Dermis blood vessel endothelial cell (primary cell): ENCODE measurements at regions not wholly inside any gene's neighbourhood (a gene's known extent, or its start where the extent isn't known, plus 50 kb on each side); places are given as distances from the start of the nearest gene placed in this dataset.

Experiments
- DNase-seq: peaks from one replicate; pipeline ENCODE4 v3.0.0; 2010

DNA sequence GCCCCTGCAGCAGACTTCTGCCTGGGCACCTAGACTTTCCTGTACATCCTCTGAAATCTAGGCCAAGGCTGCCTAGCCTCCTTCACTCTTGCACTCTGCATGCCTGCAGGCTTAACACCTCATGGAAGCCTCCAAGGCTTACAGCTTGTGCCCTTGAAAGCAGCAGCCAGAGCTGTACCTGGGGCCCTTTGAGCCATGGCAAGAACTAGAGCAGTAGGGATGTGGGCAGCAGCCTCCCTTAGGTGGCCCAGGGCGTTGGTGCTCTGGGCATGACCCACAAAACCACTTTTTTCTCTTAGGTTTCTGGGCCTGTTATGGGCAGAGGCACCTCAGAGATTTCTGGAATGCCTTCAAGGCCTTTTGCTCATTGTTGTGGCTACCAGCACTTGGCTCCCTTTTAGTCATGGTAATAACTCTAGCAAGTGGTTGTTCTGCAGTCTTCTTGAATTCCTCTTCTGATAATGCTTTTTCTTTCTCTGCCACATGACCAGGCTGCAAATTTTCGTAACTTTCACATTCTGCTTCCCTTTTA is 606.2 kb downstream of the TLE4 start:
- DNase-seq = no peak

DNA sequence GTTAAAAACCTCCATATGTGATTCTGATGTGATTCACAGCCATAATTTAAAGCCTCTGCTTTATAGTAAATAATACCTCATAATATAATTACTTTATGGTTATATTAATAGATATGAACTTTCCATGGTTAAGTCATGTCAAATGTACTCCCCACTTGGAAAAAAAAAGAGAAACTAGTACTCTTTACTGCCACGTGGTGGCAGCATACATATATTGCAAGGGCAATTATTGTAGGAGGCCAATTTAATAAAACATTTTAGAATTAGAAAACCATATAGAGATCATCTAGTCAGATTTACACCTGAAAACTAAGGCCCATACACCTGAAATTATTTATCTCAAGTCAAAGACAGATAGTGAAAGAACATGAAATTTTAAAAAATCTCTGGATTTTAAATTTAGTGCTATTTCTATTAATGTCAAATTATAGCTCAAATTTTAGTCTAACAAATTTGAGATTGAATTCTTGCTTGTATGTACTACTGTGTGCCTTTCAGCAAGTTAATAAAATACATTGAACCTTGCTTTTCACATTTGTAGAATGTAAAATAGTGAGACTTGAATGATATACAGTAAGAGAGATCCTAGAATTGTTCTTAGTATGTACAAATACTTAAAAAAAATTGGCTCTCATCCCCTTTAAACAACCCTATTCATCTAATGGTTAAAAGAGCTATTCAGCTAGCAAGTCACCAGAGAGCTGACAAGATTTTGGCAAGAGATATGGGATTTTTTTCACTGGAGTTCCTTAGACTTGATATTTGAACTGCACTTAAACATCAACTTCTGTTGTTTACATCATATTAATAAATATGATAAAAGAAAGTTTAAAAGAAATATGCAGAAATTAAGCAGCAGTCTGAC is 603.8 kb downstream of the TLE4 start:
- DNase-seq = peak; percentile 64

DNA sequence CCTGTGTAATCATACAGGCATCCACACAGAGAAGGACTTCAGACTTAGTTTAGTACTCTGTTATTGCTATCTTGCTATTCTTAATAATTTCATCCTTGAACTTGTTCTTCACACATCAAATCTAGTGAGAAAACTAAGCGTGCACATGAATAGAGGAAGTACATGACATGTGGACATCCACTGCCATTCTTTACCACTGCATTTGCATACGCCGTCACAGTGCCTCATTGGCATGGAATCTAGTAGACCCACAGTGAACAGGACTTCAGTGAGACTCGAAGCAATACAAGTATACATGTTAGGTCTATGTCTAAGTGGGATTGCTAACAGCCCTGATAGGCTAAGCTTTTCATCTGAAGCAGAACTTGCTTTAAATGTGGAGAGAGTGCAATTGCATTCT is 592.1 kb downstream of the TLE4 start:
- DNase-seq = no peak

DNA sequence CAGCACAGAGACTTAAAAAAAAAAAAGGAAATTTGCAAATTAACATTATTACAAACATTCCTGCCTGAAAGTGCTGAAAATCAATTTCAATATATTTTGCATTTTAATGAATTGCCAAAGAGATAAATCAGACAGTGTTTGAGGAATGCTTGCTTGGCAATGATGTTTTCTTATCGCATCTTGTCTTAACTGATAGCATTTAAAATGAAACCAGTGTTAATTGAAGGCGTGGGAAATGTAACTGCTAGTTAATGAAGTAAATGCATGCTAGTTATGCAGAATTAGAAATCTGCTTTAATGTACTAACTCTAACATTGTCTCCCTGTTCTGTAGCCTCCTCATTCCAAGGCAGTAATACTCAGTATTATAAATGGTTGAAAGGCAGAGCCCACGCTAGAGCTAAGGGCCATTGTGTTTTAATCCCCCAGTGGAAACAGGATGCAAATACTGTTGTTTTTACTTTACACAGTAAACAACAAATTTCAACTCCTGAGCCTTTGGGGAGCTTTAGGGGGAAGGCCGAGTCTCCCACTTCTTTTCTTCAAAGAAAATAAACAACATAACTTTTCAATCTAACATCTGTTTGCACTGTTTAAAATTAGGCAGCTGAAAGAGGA is 586.9 kb downstream of the TLE4 start:
- DNase-seq = no peak

DNA sequence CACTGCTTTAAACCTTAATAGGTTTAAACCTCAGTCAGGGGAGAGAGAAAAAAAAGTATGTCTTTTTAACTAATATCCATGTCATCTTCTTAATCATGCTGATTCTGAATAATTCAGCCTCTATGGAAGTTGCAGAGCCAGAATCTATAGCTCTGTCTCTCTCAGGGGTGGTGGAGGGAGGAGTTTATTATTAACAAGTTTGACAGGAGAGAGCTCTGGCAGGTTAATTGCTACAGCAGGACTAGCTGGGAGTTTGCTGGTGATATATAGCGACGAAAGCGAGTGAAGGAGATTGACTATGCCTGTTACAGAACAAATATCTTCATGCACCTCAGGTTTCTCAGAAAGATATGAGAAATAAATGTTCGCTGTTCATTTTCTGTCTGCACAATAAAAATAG is 586.4 kb downstream of the TLE4 start:
- no peak for DNase-seq

DNA sequence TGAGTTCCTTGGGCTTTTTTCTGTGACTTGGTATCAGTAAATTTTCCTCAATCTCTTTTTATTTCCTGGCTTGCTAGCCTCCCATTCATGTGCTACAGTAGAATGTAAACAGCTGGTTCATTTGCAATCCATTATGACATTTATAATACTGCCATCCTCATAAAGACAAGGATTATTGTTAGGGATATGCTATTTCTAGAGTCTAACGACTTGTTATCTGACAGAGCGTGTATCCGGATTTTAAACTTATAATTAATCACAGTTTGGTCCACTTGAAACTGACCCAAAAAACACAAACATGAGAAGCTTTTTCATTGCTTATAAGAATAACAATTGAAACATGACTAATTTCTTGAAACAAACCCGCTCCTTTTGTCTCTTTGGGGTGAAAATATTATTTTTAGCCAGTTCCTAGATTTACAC is 585.8 kb downstream of the TLE4 start:
- DNase-seq = no peak

DNA sequence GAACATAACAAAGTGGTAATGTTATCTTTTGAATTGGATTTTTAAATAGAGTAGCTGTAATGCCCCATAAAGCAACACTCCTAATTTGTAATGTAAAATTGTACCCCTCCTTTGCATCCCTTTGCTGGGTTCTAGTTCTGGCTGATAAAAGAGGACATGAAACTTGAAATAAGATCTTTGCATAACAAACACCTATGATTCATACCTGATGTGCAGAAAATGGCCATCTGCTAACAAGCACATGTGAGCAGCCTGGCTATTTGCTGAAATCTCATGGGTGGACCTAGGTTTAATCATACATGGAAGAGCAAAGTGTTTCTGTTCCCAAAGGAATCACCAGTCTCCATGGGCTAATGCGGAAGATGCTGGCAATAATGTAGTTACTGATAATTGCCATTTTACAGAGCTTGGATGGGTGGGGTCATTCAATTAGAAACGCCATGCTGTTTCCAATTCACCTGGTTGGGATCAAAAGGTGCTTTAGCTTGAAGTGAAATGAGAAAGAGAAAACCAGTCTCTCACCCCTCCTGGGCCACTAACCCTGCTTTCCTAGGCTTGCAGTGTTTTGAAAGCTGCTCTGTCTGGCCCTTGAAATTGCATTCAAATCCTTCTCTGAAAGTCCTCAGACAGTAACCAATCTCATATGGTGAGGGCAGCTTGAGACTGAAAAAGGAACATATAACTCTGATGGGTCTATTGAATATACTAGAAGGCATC is 585.1 kb downstream of the TLE4 start:
- DNase-seq = no peak

DNA sequence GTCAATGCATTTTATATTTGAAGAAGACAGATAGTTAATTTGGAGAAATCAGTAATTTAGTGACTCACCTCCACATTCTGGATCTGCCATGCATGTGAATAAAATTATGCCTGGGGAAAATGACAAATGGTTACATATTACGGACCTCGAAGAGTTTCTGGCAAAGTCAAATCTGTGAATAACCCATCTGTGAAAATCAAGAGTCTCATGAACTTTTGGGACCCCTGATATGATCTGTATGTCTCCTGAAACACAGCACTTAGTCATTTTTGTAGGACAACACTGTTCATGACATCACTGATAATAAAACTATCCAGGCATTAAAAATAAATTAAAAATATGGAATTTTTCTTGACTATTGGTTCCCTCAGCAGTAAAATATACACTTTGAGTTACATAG is 584.5 kb downstream of the TLE4 start:
- no peak for DNase-seq

DNA sequence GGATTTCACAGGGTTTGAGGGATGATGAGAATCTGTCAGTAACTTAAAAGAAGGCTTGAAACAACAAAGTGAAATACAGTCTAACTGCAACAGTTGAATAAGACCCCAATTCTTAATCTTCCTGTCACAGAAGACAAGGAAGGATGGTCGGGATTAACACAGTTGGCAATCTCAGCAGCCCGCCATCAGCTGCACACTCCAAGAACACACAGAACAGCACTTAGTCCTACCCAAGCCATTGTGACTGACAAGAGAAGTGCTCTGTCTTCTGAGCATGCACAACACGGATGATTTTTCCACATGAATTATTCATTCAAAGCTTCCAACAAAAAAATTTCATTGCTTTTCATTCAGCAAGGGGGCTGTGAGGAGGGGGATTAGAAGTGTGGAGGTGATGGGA is 576.1 kb downstream of the TLE4 start:
- no peak for DNase-seq

DNA sequence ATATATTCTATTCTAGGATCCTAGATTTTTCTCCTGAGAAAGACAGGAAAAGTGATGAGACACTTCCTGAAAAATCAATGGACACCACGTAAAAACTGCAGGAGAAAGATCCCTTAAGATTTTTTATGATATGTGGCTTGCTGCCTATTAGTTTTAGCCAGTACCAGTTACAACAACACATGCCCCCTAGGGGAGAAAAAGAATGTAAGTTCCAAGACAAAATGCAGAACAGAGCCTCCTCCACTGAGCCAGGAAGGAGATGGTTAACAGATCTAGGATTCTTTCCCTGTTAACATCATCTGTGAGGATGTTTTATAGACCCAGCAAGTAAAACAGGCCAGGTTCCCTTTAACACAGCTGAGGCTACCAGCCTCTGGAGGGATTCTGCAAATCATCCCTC is 574.7 kb downstream of the TLE4 start:
- no peak for DNase-seq

DNA sequence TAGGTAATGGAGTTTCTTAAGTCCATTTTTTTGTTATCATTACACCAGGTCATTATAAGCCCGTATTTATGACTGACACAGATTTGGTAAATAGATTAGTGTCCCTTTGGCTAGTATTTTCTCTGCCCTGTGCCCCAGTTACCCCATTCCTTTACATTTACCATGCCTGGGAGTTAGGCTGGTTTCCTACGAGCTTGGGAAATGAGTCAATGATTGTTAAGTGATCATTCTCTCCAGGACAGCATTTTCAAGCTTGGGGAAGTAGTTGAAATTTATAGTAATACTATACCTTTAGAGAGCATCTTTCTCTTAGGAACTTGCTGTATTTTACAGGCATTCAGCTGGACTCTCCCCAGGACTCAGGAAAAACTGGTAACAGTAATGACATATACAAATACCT is 573.1 kb downstream of the TLE4 start:
- no peak for DNase-seq

DNA sequence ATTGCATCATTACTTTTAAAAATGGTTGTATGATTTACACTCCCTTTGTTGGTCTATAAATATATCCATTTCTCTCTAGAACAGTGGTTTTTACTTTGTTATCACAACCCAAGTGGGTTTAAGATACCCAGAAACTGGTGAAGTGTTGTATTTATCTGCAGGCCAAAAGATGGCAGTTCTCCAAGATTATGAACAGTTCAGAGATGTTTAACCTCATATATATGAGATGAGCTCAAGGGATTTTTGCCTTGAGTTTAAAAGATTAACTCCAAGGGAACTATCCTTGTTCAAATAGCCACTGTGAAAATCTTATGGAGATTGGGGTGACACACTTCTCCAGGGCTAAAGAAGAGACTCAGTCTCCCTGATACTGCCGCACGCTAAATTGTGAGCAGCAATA is 572.6 kb downstream of the TLE4 start:
- no peak for DNase-seq

DNA sequence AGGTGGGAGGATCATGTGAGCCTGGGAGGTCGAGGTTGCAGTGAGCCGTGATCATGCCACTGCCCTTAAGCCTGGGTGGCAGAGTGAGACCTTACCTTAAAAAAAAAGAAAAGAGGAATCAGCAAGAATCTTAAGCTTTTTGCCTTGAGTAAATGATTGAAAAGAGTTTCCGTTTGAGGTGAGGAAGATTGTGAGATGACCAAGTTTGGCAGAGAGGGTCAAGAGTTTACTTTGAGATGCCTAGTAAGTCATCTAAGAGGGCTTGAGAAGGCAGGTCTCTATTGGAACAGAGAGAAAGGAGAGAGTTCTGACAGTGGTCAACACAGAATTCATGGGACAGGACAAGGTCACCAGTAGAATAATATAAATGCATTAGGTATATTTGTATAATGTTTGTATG is 572.1 kb downstream of the TLE4 start:
- no peak for DNase-seq

DNA sequence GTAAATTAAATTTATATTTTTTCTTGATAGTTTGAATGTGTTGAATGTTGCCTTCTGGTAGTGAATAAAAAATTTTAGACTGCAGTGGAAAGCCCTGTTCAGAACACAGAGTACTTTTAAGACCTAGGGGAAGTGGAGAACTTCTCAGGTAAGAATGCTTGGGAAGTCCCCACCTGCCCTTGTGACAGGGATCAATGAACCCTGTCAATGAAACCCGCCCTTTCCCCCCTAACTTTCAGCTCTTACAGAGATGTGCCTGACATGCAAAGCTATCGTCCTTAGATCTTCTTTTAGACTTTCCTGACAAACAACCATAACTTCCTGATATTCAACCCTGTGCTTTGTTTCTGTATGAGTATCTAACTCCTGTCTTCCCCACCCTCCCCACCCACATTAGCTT is 562.7 kb downstream of the TLE4 start:
- no peak for DNase-seq

DNA sequence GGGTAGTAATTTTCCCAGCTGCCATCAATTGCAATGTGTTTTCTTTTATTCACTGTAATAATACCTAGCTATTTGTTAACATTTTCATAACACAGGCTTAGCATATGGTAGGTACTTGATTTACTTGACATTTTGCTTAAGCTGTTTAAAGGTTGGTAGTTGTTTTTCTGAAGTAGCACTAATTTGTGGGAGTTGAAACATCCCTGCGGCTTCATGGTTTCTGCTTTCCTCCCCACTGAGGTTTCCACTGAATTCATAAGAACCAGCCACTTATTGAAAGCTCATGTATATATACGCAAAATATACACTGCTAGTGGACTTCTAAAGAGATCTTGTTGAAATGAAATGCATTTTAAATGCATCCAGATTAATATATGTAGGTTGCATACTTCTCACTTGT is 559.9 kb downstream of the TLE4 start:
- DNase-seq = no peak

DNA sequence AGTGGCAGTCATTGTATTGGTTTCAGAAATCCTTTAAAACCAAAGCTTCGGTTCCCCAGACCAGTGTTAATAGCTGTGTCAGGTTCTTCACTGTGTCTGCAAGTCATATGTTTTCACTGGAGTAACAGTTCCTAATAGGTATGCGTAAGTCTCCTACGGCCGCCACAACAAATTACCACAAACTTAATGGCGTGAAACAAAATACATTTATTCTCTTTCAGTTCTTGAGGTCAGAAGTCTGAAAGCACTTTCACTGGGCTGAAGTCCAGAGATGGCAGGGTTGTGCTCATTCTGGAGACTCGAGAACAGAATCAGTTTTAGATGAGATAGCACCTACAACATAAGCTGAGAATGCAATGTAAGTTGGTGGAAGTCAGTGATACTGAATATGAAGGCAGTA is 556.2 kb downstream of the TLE4 start:
- DNase-seq = no peak

DNA sequence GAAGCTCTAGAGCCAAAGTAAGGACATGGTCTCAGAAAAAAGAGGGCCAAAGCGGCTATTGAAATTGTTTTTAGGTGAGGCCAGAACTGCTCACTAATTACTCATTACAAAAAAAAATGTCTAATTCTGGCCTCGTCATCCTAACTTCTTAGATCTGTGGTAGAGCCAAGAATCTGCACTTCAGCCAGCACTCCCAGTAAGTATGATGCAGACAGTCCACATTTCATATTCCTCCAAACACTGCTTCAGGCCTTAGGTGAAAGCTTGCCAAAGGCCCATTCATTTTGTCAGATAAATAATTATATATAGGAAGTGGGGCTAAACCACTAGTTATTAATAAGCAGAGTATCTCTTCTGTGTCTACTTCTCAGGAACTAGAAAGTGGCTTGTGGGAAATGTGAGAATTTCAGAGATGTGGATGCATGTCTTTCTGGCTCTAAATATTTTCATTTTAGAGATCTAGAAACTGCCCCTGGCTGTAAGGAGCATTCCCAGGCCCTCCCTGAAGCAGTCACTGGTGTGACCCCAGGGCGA is 554.0 kb downstream of the TLE4 start:
- DNase-seq = no peak

DNA sequence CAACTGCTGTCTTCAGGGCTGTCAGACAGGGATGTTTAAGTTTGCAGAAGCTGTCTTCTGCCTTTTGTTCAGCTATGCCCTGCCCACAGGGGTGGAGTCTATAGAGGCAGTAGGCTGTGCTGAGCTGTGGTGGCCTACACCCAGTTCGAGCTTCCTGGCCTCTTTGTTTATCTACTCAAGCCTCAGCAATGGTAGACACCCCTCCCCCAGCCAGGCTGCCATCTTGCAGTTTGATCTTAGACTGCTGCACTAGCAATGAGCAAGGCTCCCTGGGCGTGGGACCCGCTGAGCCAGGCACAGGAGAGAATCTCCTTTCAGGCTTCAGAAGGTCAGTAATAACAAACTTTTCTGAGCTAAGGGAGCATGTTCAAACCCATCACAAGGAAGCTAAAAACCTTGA is 545.3 kb downstream of the TLE4 start:
- DNase-seq = no peak

DNA sequence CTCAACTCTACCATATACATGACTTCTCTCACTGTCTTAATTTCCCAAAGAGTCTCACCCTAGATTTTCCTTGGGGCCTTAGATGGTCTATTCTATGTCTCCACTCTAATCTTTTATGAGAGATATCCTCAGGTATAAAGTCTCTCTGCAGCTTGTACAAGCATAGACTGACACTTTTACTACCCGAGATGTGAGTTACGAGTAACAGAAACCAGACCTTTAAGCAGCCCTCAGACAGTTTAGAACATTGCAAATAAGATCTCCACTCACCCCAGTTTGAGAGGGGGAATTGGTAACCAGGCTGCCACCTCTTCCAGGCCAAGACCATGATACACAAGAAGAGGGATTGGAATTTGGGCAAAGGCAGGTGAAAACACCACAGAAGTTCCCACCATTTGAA is 542.5 kb downstream of the TLE4 start:
- no peak for DNase-seq

DNA sequence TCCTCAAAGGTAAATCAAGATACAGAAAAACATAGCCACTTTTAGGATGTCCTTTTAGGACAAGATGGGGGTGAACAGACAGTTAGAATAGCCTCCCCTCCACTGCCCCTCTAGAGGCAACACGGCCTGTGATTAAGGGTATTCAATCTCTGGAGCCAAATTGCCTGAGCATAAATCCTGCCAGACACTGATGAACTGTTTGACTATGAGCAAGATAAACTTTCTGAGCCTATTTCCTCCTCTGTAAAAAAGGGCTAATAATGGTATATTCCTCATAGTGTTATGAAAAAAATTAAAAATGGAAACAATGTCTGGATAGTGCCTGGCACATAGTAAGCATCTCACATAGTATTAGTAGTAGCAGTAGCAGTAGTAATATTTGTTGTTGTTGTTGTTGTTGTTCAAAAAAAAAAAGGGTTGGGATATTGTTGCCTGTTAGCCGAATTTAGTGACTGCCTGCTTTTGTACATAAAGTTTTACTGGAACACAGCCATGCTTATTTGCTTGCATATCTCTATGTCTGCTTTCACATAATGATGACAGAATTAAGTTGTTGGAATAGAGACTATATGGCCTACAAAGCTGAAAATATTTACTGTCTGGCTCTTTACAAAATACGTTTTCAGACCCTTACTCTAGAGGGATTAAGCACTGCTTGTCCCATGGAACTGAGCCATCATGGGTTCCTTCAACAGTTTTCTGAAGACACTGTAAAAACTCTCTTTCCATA is 536.3 kb downstream of the TLE4 start:
- DNase-seq = no peak

DNA sequence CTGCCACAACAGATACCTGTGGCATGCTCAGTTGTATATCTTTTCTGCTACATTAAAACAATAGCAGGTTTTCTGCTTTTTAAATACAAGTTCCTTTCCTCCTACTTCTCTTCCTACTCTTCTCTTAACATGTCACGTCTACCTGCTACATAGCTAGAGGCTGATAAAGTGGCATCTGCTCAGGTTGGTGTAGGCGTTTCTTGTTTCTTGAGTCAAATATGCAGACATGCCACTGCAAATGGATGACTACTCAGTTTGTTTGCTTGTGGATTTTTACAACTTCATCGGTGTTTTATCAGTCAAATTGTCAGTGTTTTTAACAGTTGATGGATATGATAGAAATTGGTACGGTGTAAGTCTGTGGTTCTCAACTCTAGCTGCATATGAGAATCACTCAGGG is 525.7 kb downstream of the TLE4 start:
- no peak for DNase-seq

DNA sequence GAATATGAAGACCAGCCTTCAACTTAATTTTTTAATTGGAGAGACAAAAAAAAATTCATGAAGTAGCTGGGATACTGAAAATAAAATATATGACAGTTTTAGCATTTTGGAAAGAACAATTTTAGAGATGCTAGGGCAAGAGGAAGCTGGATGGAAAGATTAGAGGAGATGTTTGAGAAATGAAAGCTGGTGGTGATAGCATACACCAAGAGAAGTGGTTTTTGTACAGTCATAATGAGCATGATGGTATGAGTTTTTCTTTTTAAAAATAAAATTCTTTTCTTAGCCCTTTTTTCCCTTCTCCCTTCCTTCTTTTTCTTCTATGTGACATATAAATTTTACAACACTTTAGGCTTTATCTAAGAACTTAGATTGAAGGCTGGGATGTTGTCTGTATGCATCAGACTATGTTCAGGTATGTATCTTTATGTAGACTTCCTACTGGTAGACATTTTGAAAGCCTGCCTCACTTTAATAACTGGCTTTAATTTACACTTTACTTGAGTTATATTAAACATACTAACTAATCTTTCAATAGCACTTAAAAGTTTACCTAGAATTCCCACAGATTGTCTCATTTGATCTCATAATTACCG is 522.5 kb downstream of the TLE4 start:
- no peak for DNase-seq
